ENCODE measurements at regions not wholly inside any gene's neighbourhood (a gene's known extent, or its start where the extent isn't known, plus 50 kb on each side); places are given as distances from the start of the nearest gene placed in this dataset.

GRCh38 chr15:81886591-81886990 is 159.2 kb downstream of the MEX3B start:
- no peak for TF ChIP-seq CTCF (IDR thresholded peaks at IDR 0.05; ENCODE audit: partially characterized antibody, unreplicated experiment)
- Mint-ChIP-seq H3K36me3 (ENCODE audit: unreplicated experiment) (peaks cover 18% of the 10 kb centered on the region), H3K4me1 (ENCODE audit: low read depth, unreplicated experiment) (no peaks in the 10 kb centered on the region), H3K27me3 (ENCODE audit: unreplicated experiment) (no peaks in the 10 kb centered on the region), H3K9me3 (ENCODE audit: unreplicated experiment) (no peaks in the 10 kb centered on the region), H3K4me3 (ENCODE audit: unreplicated experiment) (no peak overlapping the region), H3K27ac (ENCODE audit: unreplicated experiment) (no peak overlapping the region)
- DNase-seq: no peak

- TF ChIP-seq CTCF (IDR thresholded peaks at IDR 0.05; ENCODE audit: partially characterized antibody, unreplicated experiment): no peak
- Mint-ChIP-seq H3K4me1 (ENCODE audit: low read depth, unreplicated experiment) (no peaks in the 10 kb centered on the region), H3K4me3 (ENCODE audit: unreplicated experiment) (no peak overlapping the region), H3K27me3 (ENCODE audit: unreplicated experiment) (no peaks in the 10 kb centered on the region), H3K27ac (ENCODE audit: unreplicated experiment) (no peak overlapping the region), H3K36me3 (ENCODE audit: unreplicated experiment) (peaks cover 18% of the 10 kb centered on the region), H3K9me3 (ENCODE audit: unreplicated experiment) (no peaks in the 10 kb centered on the region)
- DNase-seq: no peak
Observed at GRCh38 chr15:81886080-81886479, 159.7 kb downstream of the MEX3B start.

- no peaks in the 10 kb centered on the region for H3K27me3 Mint-ChIP-seq (ENCODE audit: unreplicated experiment)
- H3K36me3 Mint-ChIP-seq (ENCODE audit: unreplicated experiment): peaks cover 18% of the 10 kb centered on the region
- no peak overlapping the region for H3K27ac Mint-ChIP-seq (ENCODE audit: unreplicated experiment)
- no peaks in the 10 kb centered on the region for H3K9me3 Mint-ChIP-seq (ENCODE audit: unreplicated experiment)
- no peaks in the 10 kb centered on the region for H3K4me1 Mint-ChIP-seq (ENCODE audit: low read depth, unreplicated experiment)
- no peak for DNase-seq
- no peak overlapping the region for H3K4me3 Mint-ChIP-seq (ENCODE audit: unreplicated experiment)
- TF ChIP-seq CTCF (IDR thresholded peaks at IDR 0.05; ENCODE audit: partially characterized antibody, unreplicated experiment): no peak
Observed at GRCh38 chr15:81885135-81885534, 160.7 kb downstream of the MEX3B start.

- no peak for TF ChIP-seq CTCF (IDR thresholded peaks at IDR 0.05; ENCODE audit: partially characterized antibody, unreplicated experiment)
- peaks cover 13% of the 10 kb centered on the region for H3K36me3 Mint-ChIP-seq (ENCODE audit: unreplicated experiment)
- peaks cover 4% of the 10 kb centered on the region for H3K9me3 Mint-ChIP-seq (ENCODE audit: unreplicated experiment)
- H3K27me3 Mint-ChIP-seq (ENCODE audit: unreplicated experiment): no peaks in the 10 kb centered on the region
- H3K4me1 Mint-ChIP-seq (ENCODE audit: low read depth, unreplicated experiment): no peaks in the 10 kb centered on the region
- no peak overlapping the region for H3K27ac Mint-ChIP-seq (ENCODE audit: unreplicated experiment)
- DNase-seq: no peak
- H3K4me3 Mint-ChIP-seq (ENCODE audit: unreplicated experiment): no peak overlapping the region
Observed at GRCh38 chr15:81882504-81882903, 163.3 kb downstream of the MEX3B start.

GRCh38 chr15:81880833-81881232 is 165.0 kb downstream of the MEX3B start:
- H3K27me3 Mint-ChIP-seq (ENCODE audit: unreplicated experiment): no peaks in the 10 kb centered on the region
- TF ChIP-seq CTCF (IDR thresholded peaks at IDR 0.05; ENCODE audit: partially characterized antibody, unreplicated experiment): no peak
- no peak overlapping the region for H3K4me3 Mint-ChIP-seq (ENCODE audit: unreplicated experiment)
- no peak overlapping the region for H3K27ac Mint-ChIP-seq (ENCODE audit: unreplicated experiment)
- H3K36me3 Mint-ChIP-seq (ENCODE audit: unreplicated experiment): peaks cover under 1% of the 10 kb centered on the region
- H3K9me3 Mint-ChIP-seq (ENCODE audit: unreplicated experiment): peaks cover 4% of the 10 kb centered on the region
- no peak for DNase-seq
- H3K4me1 Mint-ChIP-seq (ENCODE audit: low read depth, unreplicated experiment): no peaks in the 10 kb centered on the region

Measured in glutamatergic neuron (in vitro differentiated cells).